A549 (cell line): ENCODE measurements at regions not wholly inside any gene's neighbourhood (a gene's known extent, or its start where the extent isn't known, plus 50 kb on each side); places are given as distances from the start of the nearest gene placed in this dataset.

Experiments used
- ATAC-seq, 2 experiments: fragments of 200-7000 bp in 1 of 2; fragments of >200 bp in 1 of 2; cut with Nextera tagmentation in 1 of 2; cut with Tn5 transposase in 1 of 2; 3 replicates each; pipeline versions ENCODE4 v1.8.0 to v1.9.1; 2018 to 2020; ENCODE audit warnings: mild to moderate bottlenecking in 1 of 2, moderate library complexity in 1 of 2
- CTCF ChIA-PET: fragments of 300-600 bp; sonication (Branson Sonifier 250); formaldehyde crosslinking; extraction: SDS; loops from one replicate; lab custom pipeline; 2021; ENCODE audit warnings: antibody characterized with exemption, inconsistent platforms; lab: Yijun Ruan, JAX
- POLR2A ChIA-PET: fragments of 350-600 bp; formaldehyde crosslinking; extraction: SDS; loops from one replicate; lab custom pipeline; 2021; ENCODE audit warnings: antibody characterized with exemption, inconsistent platforms; lab: Yijun Ruan, JAX
- DNase-seq, 2 experiments: peaks; one replicate each; pipeline versions ENCODE4 v3.0.0 to v3.0.0-alpha.2; 2011 to 2016; ENCODE audit warnings: low read depth in 1 of 2, low spot score in 1 of 2
- FAIRE-seq: peaks from 2 replicates; lab custom pipeline; 2011; peaks lifted over from hg19 to GRCh38; lab: Jason Lieb, UNC
- H3K27ac ChIP-seq, 2 experiments: fragments of >200 bp; sonication (Bioruptor Twin); formaldehyde crosslinking; 3 replicates each; pipeline ENCODE4 v1.5.1; 2016 to 2017
- H3K4me1 ChIP-seq: fragments of >200 bp; sonication (Bioruptor Twin); formaldehyde crosslinking; 3 replicates; pipeline ENCODE4 v1.6.1; 2016
- H3K4me2 ChIP-seq: fragments of >200 bp; sonication (Bioruptor Twin); formaldehyde crosslinking; 3 replicates; pipeline ENCODE4 v1.6.1; 2016
- H3K4me3 ChIP-seq: fragments of >200 bp; sonication (Bioruptor Twin); formaldehyde crosslinking; 3 replicates; pipeline ENCODE4 v1.5.1; 2016
- H3K9me3 ChIP-seq: fragments of >200 bp; sonication (Bioruptor Twin); formaldehyde crosslinking; 3 replicates; pipeline ENCODE4 v1.6.1; 2016
- CBX2 ChIP-seq: fragments of 200-600 bp; sonication (generic); IDR thresholded peaks from 2 replicates; pipeline ENCODE4 v1.6.1; 2016; ENCODE audit warnings: low read depth, mild to moderate bottlenecking, borderline replicate concordance
- CBX8 ChIP-seq: fragments of 200-600 bp; sonication (generic); IDR thresholded peaks from 2 replicates; pipeline ENCODE4 v1.6.1; 2016
- FOSB ChIP-seq: fragments of 250-450 bp; sonication (Bioruptor Pico); IDR thresholded peaks from 2 replicates; pipeline ENCODE4 v1.5.0; 2020; ENCODE audit warnings: mild to moderate bottlenecking, moderate library complexity
- FOSL2 ChIP-seq, 2 experiments: fragments of 450-650 bp in 1 of 2; fragments of >200 bp in 1 of 2; sonication (Bioruptor Twin) in 1 of 2; formaldehyde crosslinking; IDR thresholded peaks; 2 replicates each; pipeline versions ENCODE4 v1.5.0 to v1.6.1; 2016 to 2020; ENCODE audit warnings: mild to moderate bottlenecking in 1 of 2, moderate library complexity in 1 of 2
- HDAC2 ChIP-seq: fragments of 200-600 bp; sonication (generic); IDR thresholded peaks from 2 replicates; pipeline ENCODE4 v1.6.1; 2016
- MYC ChIP-seq: IDR thresholded peaks from 2 replicates; pipeline ENCODE4 v1.6.1; 2012; ENCODE audit warnings: mild to moderate bottlenecking, inconsistent platforms, low read length, improper control_type of control experiment, borderline replicate concordance
- NFE2L2 ChIP-seq: fragments of 150-350 bp; conservative IDR thresholded peaks from 2 replicates; pipeline ENCODE4 v1.6.1; 2014; ENCODE audit warnings: low read length
- NPAS2 ChIP-seq: fragments of 250-450 bp; sonication (Bioruptor Pico); IDR thresholded peaks from 2 replicates; pipeline ENCODE4 v1.8.0; 2022; ENCODE audit warnings: mild to moderate bottlenecking, moderate library complexity, borderline replicate concordance
- NR3C1 ChIP-seq: fragments of >200 bp; sonication (Bioruptor Twin); formaldehyde crosslinking; IDR thresholded peaks from 3 replicates; pipeline ENCODE4 v1.6.1; 2017
- PHF8 ChIP-seq: fragments of 200-600 bp; sonication (generic); IDR thresholded peaks from 2 replicates; pipeline ENCODE4 v1.6.1; 2016; ENCODE audit warnings: low read depth, mild to moderate bottlenecking, antibody characterized with exemption, moderate library complexity, borderline replicate concordance
- POLR2A ChIP-seq: IDR thresholded peaks from 2 replicates; pipeline ENCODE4 v1.6.1; 2012; ENCODE audit warnings: mild to moderate bottlenecking, low read length
- RAD21 ChIP-seq, 2 experiments: fragments of >200 bp in 1 of 2; sonication (Bioruptor Twin) in 1 of 2; formaldehyde crosslinking in 1 of 2; IDR thresholded peaks in 1 of 2; conservative IDR thresholded peaks in 1 of 2; 2 replicates in 1 of 2; 3 replicates in 1 of 2; pipeline ENCODE4 v1.6.1; 2012 to 2018; ENCODE audit warnings: inconsistent platforms in 1 of 2
- RFX5 ChIP-seq: fragments of 450-650 bp; IDR thresholded peaks from 2 replicates; pipeline ENCODE4 v1.7.1; 2014; ENCODE audit warnings: antibody characterized with exemption, mild to moderate bottlenecking, moderate library complexity
- SMC3 ChIP-seq: fragments of >200 bp; sonication (Bioruptor Twin); formaldehyde crosslinking; IDR thresholded peaks from 3 replicates; pipeline ENCODE4 v1.6.1; 2018; ENCODE audit warnings: inconsistent platforms
- ZFP36 ChIP-seq: fragments of 450-650 bp; IDR thresholded peaks from 2 replicates; pipeline ENCODE4 v1.6.1; 2014; ENCODE audit warnings: borderline replicate concordance; ENCODE audit not compliant: partially characterized antibody
- WGBS: methylation state at CpG from one replicate; pipeline ENCODE4 v1.1.6; 2017; ENCODE audit errors: missing lambda C conversion rate; 5-methylcytosine and 5-hydroxymethylcytosine counted together
- TF ChIP-seq, protein P1 (sequence below): fragments of >200 bp; sonication (Bioruptor Twin); formaldehyde crosslinking; IDR thresholded peaks from 3 replicates; pipeline ENCODE4 v1.6.1; 2016
- TF ChIP-seq, protein P2 (sequence below): fragments of 200-600 bp; sonication (generic); IDR thresholded peaks from 2 replicates; pipeline ENCODE4 v1.6.1; 2016; ENCODE audit warnings: antibody characterized with exemption, mild to moderate bottlenecking, moderate library complexity

DNA sequence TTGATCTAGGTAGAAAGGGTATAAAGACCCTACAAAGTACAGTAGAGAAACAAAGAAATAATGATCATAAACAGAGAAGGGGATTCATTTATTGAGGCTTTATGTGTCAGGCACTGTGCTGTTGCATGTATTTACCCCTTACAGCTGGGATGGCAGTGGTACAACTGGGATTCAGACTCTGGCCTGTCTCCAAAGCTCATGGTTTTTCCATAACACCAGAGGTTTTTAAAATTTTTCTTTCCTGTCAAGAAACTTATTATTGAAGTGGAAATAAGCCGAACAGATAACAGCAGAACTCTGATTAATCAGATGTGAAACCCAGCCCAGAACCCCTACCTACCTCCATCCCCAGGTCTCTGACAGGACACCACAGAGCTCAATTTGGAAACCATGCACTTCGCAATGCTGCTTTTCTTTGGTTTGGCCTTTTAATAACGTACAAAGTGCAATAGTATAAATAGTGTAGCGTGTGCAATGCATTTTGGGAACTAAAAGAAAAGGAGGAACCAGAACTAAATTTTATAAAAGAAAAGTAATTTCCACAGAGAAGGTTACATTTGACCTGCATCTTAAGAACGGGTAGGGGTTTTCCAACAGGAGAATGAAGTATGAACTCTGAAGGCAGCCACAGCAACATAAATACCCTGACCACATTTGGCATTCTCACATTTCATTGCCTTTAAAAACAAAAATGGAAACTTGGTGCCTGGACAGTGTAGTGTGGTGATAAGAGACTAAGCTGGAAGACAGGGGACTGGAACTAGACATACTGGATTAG, 92.0 kb upstream of the S1PR1 start:
- WGBS, result 47% methylated on average over 5 of the region's 5 CpGs
- ChIA-PET CTCF (interaction anchor here (1.7 kb wide), 1 partner anchor 144 kb away, joined by 3 read pairs; no protein-coding TSS in a partner anchor), POLR2A (no interaction called here)
- H3K4me2 ChIP-seq, result no peak overlapping the region
- ATAC-seq, result no peak
- no peak overlapping the region for H3K4me3 ChIP-seq
- H3K4me1 ChIP-seq, result no peaks in the 10 kb centered on the region
- no peak overlapping the region for H3K27ac ChIP-seq
- no peaks in the 10 kb centered on the region for H3K9me3 ChIP-seq
- no peak for TF ChIP-seq NFE2L2
- TF ChIP-seq CBX2, result no peak
- no peak for TF ChIP-seq HDAC2
- no peak for TF ChIP-seq POLR2A
- TF ChIP-seq, protein P1, sequence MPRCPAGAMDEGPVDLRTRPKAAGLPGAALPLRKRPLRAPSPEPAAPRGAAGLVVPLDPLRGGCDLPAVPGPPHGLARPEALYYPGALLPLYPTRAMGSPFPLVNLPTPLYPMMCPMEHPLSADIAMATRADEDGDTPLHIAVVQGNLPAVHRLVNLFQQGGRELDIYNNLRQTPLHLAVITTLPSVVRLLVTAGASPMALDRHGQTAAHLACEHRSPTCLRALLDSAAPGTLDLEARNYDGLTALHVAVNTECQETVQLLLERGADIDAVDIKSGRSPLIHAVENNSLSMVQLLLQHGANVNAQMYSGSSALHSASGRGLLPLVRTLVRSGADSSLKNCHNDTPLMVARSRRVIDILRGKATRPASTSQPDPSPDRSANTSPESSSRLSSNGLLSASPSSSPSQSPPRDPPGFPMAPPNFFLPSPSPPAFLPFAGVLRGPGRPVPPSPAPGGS, result no peak
- TF ChIP-seq NPAS2, result no peak
- TF ChIP-seq RAD21 (conservative IDR thresholded peaks at IDR 0.05 in 1 of 2, IDR thresholded peaks at IDR 0.05 in 1 of 2), result no peak
- TF ChIP-seq FOSL2 (IDR thresholded peaks at IDR 0.05), result no peak
- no peak for TF ChIP-seq FOSL2 (CRISPR knock-in tag; IDR thresholded peaks at IDR 0.05)
- FAIRE-seq, result no peak
- DNase-seq, result no peak

DNA sequence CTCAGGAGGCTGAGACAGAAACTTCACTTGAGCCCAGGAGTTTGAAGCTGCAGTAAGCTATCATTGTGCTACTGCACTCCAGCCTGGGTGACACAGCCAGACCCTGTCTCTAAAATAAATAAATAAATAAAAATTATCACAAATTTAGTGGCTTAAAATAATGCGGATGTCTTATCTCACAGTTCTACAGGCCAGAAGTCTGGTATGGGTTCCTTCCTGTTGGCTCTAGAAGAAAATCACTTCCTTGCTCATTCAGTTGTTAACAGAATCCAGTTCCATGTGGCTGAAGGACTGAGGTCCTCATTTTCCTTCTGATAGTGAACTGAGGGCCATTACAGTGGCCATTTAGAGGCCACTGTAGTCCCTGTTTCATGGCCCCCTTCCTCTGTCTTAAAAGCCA, 94.6 kb upstream of the S1PR1 start:
- H3K27ac ChIP-seq, result no peak overlapping the region
- TF ChIP-seq CBX8, result no peak
- TF ChIP-seq FOSB, result no peak
- no peak for TF ChIP-seq PHF8
- no peak for TF ChIP-seq ZFP36
- TF ChIP-seq NPAS2, result no peak
- TF ChIP-seq MYC, result no peak
- no peak for TF ChIP-seq NR3C1
- no peak for TF ChIP-seq SMC3
- H3K4me2 ChIP-seq, result no peak overlapping the region
- FAIRE-seq (no peak), ATAC-seq (no peak), DNase-seq (no peak)
- H3K9me3 ChIP-seq, result no peaks in the 10 kb centered on the region
- CTCF ChIA-PET, result no interaction called here
- no peak overlapping the region for H3K4me3 ChIP-seq
- WGBS, result 80% methylated on average over 1 of the region's 1 CpG
- POLR2A ChIA-PET, result no interaction called here
- no peaks in the 10 kb centered on the region for H3K4me1 ChIP-seq

DNA sequence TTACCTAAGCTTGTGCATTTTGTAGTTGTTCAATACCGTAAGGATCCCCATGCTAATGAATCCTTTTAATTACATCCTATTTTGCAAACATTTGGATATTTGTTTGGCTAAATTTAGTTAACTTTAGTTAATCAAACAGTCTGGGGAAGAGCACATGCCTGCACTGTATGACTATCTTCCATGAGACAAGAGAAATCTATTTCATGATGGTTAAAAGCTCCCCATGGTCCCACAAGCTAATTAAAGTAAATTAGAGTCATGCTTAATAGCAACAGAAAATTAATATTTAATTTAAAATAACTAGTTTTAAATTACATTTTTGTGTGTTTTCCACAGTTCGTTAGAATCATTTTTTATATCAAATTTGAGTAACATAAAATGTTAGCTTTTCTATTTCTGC, 95.4 kb upstream of the S1PR1 start:
- 18% methylated on average over 2 of the region's 2 CpGs for WGBS
- no peak overlapping the region for H3K4me3 ChIP-seq
- ATAC-seq (no peak), FAIRE-seq (no peak), DNase-seq (no peak)
- TF ChIP-seq, protein P1, result no peak
- TF ChIP-seq RFX5 (no peak), POLR2A (no peak)
- TF ChIP-seq, protein P2, sequence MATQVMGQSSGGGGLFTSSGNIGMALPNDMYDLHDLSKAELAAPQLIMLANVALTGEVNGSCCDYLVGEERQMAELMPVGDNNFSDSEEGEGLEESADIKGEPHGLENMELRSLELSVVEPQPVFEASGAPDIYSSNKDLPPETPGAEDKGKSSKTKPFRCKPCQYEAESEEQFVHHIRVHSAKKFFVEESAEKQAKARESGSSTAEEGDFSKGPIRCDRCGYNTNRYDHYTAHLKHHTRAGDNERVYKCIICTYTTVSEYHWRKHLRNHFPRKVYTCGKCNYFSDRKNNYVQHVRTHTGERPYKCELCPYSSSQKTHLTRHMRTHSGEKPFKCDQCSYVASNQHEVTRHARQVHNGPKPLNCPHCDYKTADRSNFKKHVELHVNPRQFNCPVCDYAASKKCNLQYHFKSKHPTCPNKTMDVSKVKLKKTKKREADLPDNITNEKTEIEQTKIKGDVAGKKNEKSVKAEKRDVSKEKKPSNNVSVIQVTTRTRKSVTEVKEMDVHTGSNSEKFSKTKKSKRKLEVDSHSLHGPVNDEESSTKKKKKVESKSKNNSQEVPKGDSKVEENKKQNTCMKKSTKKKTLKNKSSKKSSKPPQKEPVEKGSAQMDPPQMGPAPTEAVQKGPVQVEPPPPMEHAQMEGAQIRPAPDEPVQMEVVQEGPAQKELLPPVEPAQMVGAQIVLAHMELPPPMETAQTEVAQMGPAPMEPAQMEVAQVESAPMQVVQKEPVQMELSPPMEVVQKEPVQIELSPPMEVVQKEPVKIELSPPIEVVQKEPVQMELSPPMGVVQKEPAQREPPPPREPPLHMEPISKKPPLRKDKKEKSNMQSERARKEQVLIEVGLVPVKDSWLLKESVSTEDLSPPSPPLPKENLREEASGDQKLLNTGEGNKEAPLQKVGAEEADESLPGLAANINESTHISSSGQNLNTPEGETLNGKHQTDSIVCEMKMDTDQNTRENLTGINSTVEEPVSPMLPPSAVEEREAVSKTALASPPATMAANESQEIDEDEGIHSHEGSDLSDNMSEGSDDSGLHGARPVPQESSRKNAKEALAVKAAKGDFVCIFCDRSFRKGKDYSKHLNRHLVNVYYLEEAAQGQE, result no peak
- H3K4me1 ChIP-seq, result no peaks in the 10 kb centered on the region
- POLR2A ChIA-PET, result no interaction called here
- H3K27ac ChIP-seq, result no peak overlapping the region
- CTCF ChIA-PET, result no interaction called here
- H3K4me2 ChIP-seq, result no peak overlapping the region
- no peaks in the 10 kb centered on the region for H3K9me3 ChIP-seq
